ENCODE measurements at regions not wholly inside any gene's neighbourhood (a gene's known extent, or its start where the extent isn't known, plus 50 kb on each side); places are given as distances from the start of the nearest gene placed in this dataset.

DNA sequence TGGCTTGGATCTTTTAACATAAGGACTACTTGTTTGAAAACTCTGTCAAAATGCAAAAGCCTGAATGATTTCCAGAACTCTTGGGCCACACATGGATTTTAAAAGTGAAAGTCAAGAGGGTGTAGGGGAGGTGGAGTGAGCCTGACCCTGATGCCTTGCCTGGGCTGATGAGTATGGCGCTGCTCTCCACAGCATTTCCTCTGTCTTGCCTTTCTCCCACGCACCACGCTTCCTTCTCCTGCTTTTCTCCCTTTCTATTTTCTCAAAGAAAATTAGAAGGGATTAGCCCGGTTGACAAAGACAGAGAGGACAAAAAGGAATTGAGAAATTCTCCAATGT is 207.0 kb upstream of the CCDC68 start:
- Histone ChIP-seq H3K27me3 (no peaks in the 10 kb centered on the region), H3K4me3 (replicated peaks in 1 of 3) (no peak overlapping the region), H3K36me3 (no peaks in the 10 kb centered on the region), H3K4me1 (no peaks in the 10 kb centered on the region), H3K9me3 (no peaks in the 10 kb centered on the region), H3K27ac (no peak overlapping the region)
- TF ChIP-seq CTCF (IDR thresholded peaks at IDR 0.05) (no peak), POLR2A (IDR thresholded peaks at IDR 0.05) (no peak)
- DNase-seq: no peak
- 89 to 92% methylated on average over 4 of the region's 4 CpGs for whole genome bisulfite sequencing, 2 donors
- intact Hi-C loops (cut with DNase I): no loop called here

GRCh38 chr18:55163550-55163949 is 204.3 kb upstream of the CCDC68 start:
- H3K4me3 ChIP-seq (replicated peaks in 1 of 3): no peak overlapping the region
- no peaks in the 10 kb centered on the region for H3K36me3 ChIP-seq
- DNase-seq: no peak
- no peak overlapping the region for H3K27ac ChIP-seq
- no peaks in the 10 kb centered on the region for H3K4me1 ChIP-seq
- TF ChIP-seq CTCF (IDR thresholded peaks at IDR 0.05) (no peak), POLR2A (IDR thresholded peaks at IDR 0.05) (no peak)
- no peaks in the 10 kb centered on the region for H3K9me3 ChIP-seq
- WGBS, 2 donors: 89 to 91% methylated on average over 7 of the region's 7 CpGs
- no peaks in the 10 kb centered on the region for H3K27me3 ChIP-seq
- intact Hi-C loops (cut with DNase I): no loop called here

- Histone ChIP-seq H3K4me1 (no peaks in the 10 kb centered on the region), H3K4me3 (replicated peaks in 1 of 3) (no peak overlapping the region), H3K27ac (no peak overlapping the region), H3K27me3 (no peaks in the 10 kb centered on the region), H3K9me3 (no peaks in the 10 kb centered on the region), H3K36me3 (no peaks in the 10 kb centered on the region)
- intact Hi-C loops (cut with DNase I): no loop called here
- 38 to 45% methylated on average over 4 of the region's 4 CpGs for WGBS, 2 donors
- no peak for DNase-seq
- TF ChIP-seq POLR2A (IDR thresholded peaks at IDR 0.05): no peak
- TF ChIP-seq CTCF (IDR thresholded peaks at IDR 0.05): no peak
These were observed 202.7 kb upstream of the CCDC68 start for GRCh38 chr18:55161916-55162315.

- intact Hi-C loops (cut with DNase I): loop anchor here (10.0 kb wide), 1 partner anchor 64 kb away; no protein-coding TSS in a partner anchor
- 96 to 98% methylated on average over 4 of the region's 4 CpGs for WGBS, 2 donors
- H3K27me3 ChIP-seq: no peaks in the 10 kb centered on the region
- no peaks in the 10 kb centered on the region for H3K9me3 ChIP-seq
- TF ChIP-seq POLR2A (IDR thresholded peaks at IDR 0.05): no peak
- no peaks in the 10 kb centered on the region for H3K36me3 ChIP-seq
- no peak overlapping the region for H3K27ac ChIP-seq
- H3K4me1 ChIP-seq: no peaks in the 10 kb centered on the region
- H3K4me3 ChIP-seq (replicated peaks in 1 of 3): no peak overlapping the region
- no peak for DNase-seq
These were observed 199.8 kb upstream of the CCDC68 start for GRCh38 chr18:55159027-55159426.

- Histone ChIP-seq H3K27me3 (no peaks in the 10 kb centered on the region), H3K4me1 (no peaks in the 10 kb centered on the region), H3K36me3 (no peaks in the 10 kb centered on the region), H3K4me3 (replicated peaks in 1 of 3) (no peak overlapping the region), H3K9me3 (no peaks in the 10 kb centered on the region), H3K27ac (no peak overlapping the region)
- 85 to 89% methylated on average over 4 of the region's 4 CpGs for WGBS, 2 donors
- intact Hi-C loops (cut with DNase I): loop anchor here (10.0 kb wide), 1 partner anchor 64 kb away; no protein-coding TSS in a partner anchor
- TF ChIP-seq POLR2A (IDR thresholded peaks at IDR 0.05) (no peak), CTCF (IDR thresholded peaks at IDR 0.05) (no peak)
- DNase-seq: no peak
These were observed 199.3 kb upstream of the CCDC68 start for GRCh38 chr18:55158570-55158969.

GRCh38 chr18:55153346-55153745 is 194.1 kb upstream of the CCDC68 start:
- no peak for TF ChIP-seq POLR2A (IDR thresholded peaks at IDR 0.05)
- no peak for TF ChIP-seq CTCF (IDR thresholded peaks at IDR 0.05)
- Histone ChIP-seq H3K36me3 (no peaks in the 10 kb centered on the region), H3K4me3 (replicated peaks in 1 of 3) (no peak overlapping the region), H3K9me3 (no peaks in the 10 kb centered on the region), H3K27ac (no peak overlapping the region), H3K27me3 (no peaks in the 10 kb centered on the region), H3K4me1 (no peaks in the 10 kb centered on the region)
- no peak for DNase-seq
- WGBS, 2 donors: 85 to 88% methylated on average over 2 of the region's 2 CpGs
- intact Hi-C loops (cut with DNase I): loop anchor here (10.0 kb wide), 1 partner anchor 59 kb away; no protein-coding TSS in a partner anchor
